Testis (tissue), 2 donors: ENCODE measurements at regions not wholly inside any gene's neighbourhood (a gene's known extent, or its start where the extent isn't known, plus 50 kb on each side); places are given as distances from the start of the nearest gene placed in this dataset.

Experiments used
- DNase-seq: peaks from one replicate; pipeline ENCODE4 v3.0.0-alpha.2; 2019
- H3K27ac ChIP-seq, 2 donors: fragments of 200-600 bp; sonication (generic); one replicate each; pipeline ENCODE4 v1.5.1; 2019
- H3K27me3 ChIP-seq: fragments of 200-600 bp; sonication (generic); one replicate; pipeline ENCODE4 v1.5.1; 2019
- H3K36me3 ChIP-seq: fragments of 200-600 bp; sonication (generic); one replicate; pipeline ENCODE4 v1.5.1; 2017; ENCODE audit warnings: low read depth; ENCODE audit errors: missing control alignments
- H3K4me1 ChIP-seq: fragments of 200-600 bp; sonication (generic); one replicate; pipeline ENCODE4 v1.5.1; 2019
- H3K4me3 ChIP-seq, 2 donors: fragments of 200-600 bp; sonication (generic); one replicate each; pipeline ENCODE4 v1.5.1; 2017 to 2019
- H3K9me3 ChIP-seq: fragments of 200-600 bp; sonication (generic); one replicate; pipeline ENCODE4 v1.5.1; 2017
- POLR2A ChIP-seq: fragments of 450-650 bp; IDR thresholded peaks from one replicate; pipeline ENCODE4 v1.6.1; 2017; ENCODE audit warnings: antibody characterized with exemption, mild to moderate bottlenecking, moderate library complexity
- WGBS, 2 donors: methylation state at CpG; one replicate each; pipeline ENCODE4 v1.1.5; 2018; 5-methylcytosine and 5-hydroxymethylcytosine counted together
- intact Hi-C: fragments of 100-400 bp; cut with DNase I; formaldehyde crosslinking; loops from one replicate; pipeline ENCODE4 v1.15.1; 2023; ENCODE audit warnings: low total_unique reads
- TF ChIP-seq, protein P1 (sequence below), 3 experiments: fragments of 450-650 bp in 2 of 3; fragments of 200-600 bp in 1 of 3; sonication (generic) in 1 of 3; IDR thresholded peaks; one replicate each; pipeline ENCODE4 v1.5.1; 2016 to 2019; ENCODE audit warnings: antibody characterized with exemption in 3 of 3, mild to moderate bottlenecking in 2 of 3, moderate library complexity in 1 of 3

- H3K9me3 ChIP-seq: no peaks in the 10 kb centered on the region
- H3K4me1 ChIP-seq: no peaks in the 10 kb centered on the region
- no peak for DNase-seq
- intact Hi-C loops: no loop called here
- H3K4me3 ChIP-seq: no peak overlapping the region
- H3K36me3 ChIP-seq: no peaks in the 10 kb centered on the region
- H3K27ac ChIP-seq: no peak overlapping the region
- WGBS, 2 donors: 70 to 75% methylated on average over 2 of the region's 2 CpGs
- H3K27me3 ChIP-seq: no peaks in the 10 kb centered on the region
- TF ChIP-seq POLR2A: no peak
- TF ChIP-seq, protein P1, sequence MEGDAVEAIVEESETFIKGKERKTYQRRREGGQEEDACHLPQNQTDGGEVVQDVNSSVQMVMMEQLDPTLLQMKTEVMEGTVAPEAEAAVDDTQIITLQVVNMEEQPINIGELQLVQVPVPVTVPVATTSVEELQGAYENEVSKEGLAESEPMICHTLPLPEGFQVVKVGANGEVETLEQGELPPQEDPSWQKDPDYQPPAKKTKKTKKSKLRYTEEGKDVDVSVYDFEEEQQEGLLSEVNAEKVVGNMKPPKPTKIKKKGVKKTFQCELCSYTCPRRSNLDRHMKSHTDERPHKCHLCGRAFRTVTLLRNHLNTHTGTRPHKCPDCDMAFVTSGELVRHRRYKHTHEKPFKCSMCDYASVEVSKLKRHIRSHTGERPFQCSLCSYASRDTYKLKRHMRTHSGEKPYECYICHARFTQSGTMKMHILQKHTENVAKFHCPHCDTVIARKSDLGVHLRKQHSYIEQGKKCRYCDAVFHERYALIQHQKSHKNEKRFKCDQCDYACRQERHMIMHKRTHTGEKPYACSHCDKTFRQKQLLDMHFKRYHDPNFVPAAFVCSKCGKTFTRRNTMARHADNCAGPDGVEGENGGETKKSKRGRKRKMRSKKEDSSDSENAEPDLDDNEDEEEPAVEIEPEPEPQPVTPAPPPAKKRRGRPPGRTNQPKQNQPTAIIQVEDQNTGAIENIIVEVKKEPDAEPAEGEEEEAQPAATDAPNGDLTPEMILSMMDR (IDR thresholded peaks at IDR 0.05): no peak
Measured at GRCh38 chr4:162675661-162676060, 491.0 kb downstream of the NAF1 start.

DNA sequence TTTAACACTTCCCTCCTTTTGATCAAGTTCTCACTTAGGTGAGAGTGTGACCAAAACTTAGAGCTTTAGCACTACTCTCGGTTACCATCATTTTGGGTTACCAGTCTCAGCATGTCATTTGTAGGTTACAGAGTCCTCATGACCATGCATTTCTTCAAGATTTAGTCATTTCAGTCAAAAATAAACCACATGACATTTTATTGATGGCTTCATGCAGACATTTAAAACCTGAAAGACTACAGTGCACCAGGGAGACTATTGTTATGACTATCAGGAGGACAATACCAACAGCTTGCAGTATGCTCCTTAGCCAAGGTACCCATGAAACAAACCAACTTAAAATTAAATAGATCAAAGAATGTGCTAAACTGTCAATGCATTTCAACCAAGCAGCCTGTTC is 498.1 kb upstream of the FSTL5 start:
- intact Hi-C loops: no loop called here
- WGBS, 2 donors: 88 to 94% methylated on average over 1 of the region's 1 CpG
- no peak for DNase-seq
- Histone ChIP-seq H3K9me3 (no peaks in the 10 kb centered on the region), H3K36me3 (no peaks in the 10 kb centered on the region), H3K4me1 (no peaks in the 10 kb centered on the region), H3K4me3 (no peak overlapping the region), H3K27me3 (no peaks in the 10 kb centered on the region), H3K27ac (no peak overlapping the region)
- TF ChIP-seq, protein P1 (IDR thresholded peaks at IDR 0.05): no peak
- TF ChIP-seq POLR2A: no peak

GRCh38 chr4:162659716-162660115 is 495.9 kb upstream of the FSTL5 start:
- Histone ChIP-seq H3K9me3 (no peaks in the 10 kb centered on the region), H3K36me3 (no peaks in the 10 kb centered on the region), H3K4me3 (no peak overlapping the region), H3K27ac (no peak overlapping the region), H3K4me1 (no peaks in the 10 kb centered on the region), H3K27me3 (no peaks in the 10 kb centered on the region)
- intact Hi-C loops: no loop called here
- WGBS, 2 donors: 83 to 90% methylated on average over 1 of the region's 1 CpG
- TF ChIP-seq, protein P1 (IDR thresholded peaks at IDR 0.05): no peak
- no peak for TF ChIP-seq POLR2A
- DNase-seq: no peak

DNA sequence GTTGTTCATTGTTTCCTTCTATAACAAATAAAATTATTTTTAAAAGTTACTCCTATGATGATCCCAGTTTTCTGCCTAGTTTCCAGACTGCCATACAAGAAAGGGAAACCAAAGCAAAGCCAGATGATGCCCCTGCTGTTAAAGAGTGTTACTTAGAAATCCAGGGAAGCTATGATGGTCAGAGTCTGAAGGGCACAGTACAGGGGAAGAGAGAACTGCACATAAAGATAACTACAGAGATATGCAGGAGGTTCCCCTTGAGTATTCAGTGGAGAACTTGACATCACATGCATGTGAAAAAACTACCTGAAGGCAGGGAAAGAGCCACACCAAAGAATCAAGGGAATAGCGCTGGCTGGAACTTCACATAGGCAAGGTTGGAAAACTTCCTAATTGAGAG is 494.2 kb upstream of the FSTL5 start:
- no peaks in the 10 kb centered on the region for H3K36me3 ChIP-seq
- intact Hi-C loops: no loop called here
- H3K4me1 ChIP-seq: no peaks in the 10 kb centered on the region
- no peak for DNase-seq
- H3K27ac ChIP-seq: no peak overlapping the region
- whole genome bisulfite sequencing, 2 donors: 97 to 100% methylated on average over 1 of the region's 1 CpG
- TF ChIP-seq, protein P1 (IDR thresholded peaks at IDR 0.05): no peak
- TF ChIP-seq POLR2A: no peak
- no peaks in the 10 kb centered on the region for H3K9me3 ChIP-seq
- H3K4me3 ChIP-seq: no peak overlapping the region
- no peaks in the 10 kb centered on the region for H3K27me3 ChIP-seq

- intact Hi-C loops: no loop called here
- no peak for DNase-seq
- H3K4me3 ChIP-seq: no peak overlapping the region
- no peak for TF ChIP-seq POLR2A
- TF ChIP-seq, protein P1 (IDR thresholded peaks at IDR 0.05): no peak
- WGBS, 2 donors: 76 to 86% methylated on average over 1 of the region's 1 CpG
- no peaks in the 10 kb centered on the region for H3K4me1 ChIP-seq
- H3K9me3 ChIP-seq: no peaks in the 10 kb centered on the region
- no peaks in the 10 kb centered on the region for H3K27me3 ChIP-seq
- H3K27ac ChIP-seq: no peak overlapping the region
- no peaks in the 10 kb centered on the region for H3K36me3 ChIP-seq
Measured at GRCh38 chr4:162650166-162650565, 486.4 kb upstream of the FSTL5 start.
